ENCODE measurements at regions not wholly inside any gene's neighbourhood (a gene's known extent, or its start where the extent isn't known, plus 50 kb on each side); places are given as distances from the start of the nearest gene placed in this dataset.

GRCh38 chr5:4374866-4375265 is 765.3 kb upstream of the ADAMTS16 start:
- H3K4me1 Mint-ChIP-seq (ENCODE audit: low read depth, unreplicated experiment) = no peaks in the 10 kb centered on the region
- CTCF ChIA-PET = no interaction called here
- no peak for TF ChIP-seq CTCF (IDR thresholded peaks at IDR 0.05; ENCODE audit: unreplicated experiment)
- H3K36me3 Mint-ChIP-seq (ENCODE audit: insufficient read depth, unreplicated experiment) = no peaks in the 10 kb centered on the region
- H3K9me3 Mint-ChIP-seq (ENCODE audit: low read depth, unreplicated experiment) = peaks cover 17% of the 10 kb centered on the region
- H3K4me3 Mint-ChIP-seq (ENCODE audit: low read depth, unreplicated experiment) = no peak overlapping the region
- H3K27me3 Mint-ChIP-seq (ENCODE audit: unreplicated experiment) = no peaks in the 10 kb centered on the region
- intact Hi-C loops (cut with micrococcal nuclease; ENCODE audit: unreplicated experiment) = no loop called here
- no peak for DNase-seq
- H3K27ac Mint-ChIP-seq (ENCODE audit: unreplicated experiment) = no peak overlapping the region
- no TSS peak for BruUV-seq (replicated peaks)

DNA sequence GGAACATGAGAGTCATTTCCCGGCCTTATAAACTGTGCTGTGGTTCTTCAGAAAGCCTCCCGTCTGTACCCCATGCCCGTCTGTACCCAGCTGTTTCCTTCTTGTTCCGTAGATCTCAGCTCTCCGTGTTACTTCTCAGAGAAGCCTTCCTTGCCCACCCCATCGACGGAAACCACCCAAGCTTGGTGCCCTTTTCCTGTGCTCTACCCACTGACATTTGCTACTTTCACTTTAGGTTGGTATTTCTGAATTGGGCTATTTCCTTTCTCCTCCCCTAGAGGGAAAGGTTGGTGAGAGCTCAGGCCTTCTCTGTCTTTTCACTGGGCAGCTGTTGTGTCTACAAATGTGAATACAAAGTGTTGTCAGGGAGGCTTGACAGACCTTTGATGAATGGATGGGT is 764.5 kb upstream of the ADAMTS16 start:
- no peak overlapping the region for H3K27ac Mint-ChIP-seq (ENCODE audit: unreplicated experiment)
- BruUV-seq (replicated peaks) = no TSS peak
- DNase-seq = no peak
- CTCF ChIA-PET = no interaction called here
- peaks cover 17% of the 10 kb centered on the region for H3K9me3 Mint-ChIP-seq (ENCODE audit: low read depth, unreplicated experiment)
- H3K4me3 Mint-ChIP-seq (ENCODE audit: low read depth, unreplicated experiment) = no peak overlapping the region
- H3K36me3 Mint-ChIP-seq (ENCODE audit: insufficient read depth, unreplicated experiment) = no peaks in the 10 kb centered on the region
- no peak for TF ChIP-seq CTCF (IDR thresholded peaks at IDR 0.05; ENCODE audit: unreplicated experiment)
- intact Hi-C loops (cut with micrococcal nuclease; ENCODE audit: unreplicated experiment) = no loop called here
- H3K4me1 Mint-ChIP-seq (ENCODE audit: low read depth, unreplicated experiment) = no peaks in the 10 kb centered on the region
- H3K27me3 Mint-ChIP-seq (ENCODE audit: unreplicated experiment) = no peaks in the 10 kb centered on the region

- Mint-ChIP-seq H3K4me1 (ENCODE audit: low read depth, unreplicated experiment) (no peaks in the 10 kb centered on the region), H3K27me3 (ENCODE audit: unreplicated experiment) (no peaks in the 10 kb centered on the region), H3K4me3 (ENCODE audit: low read depth, unreplicated experiment) (no peak overlapping the region), H3K27ac (ENCODE audit: unreplicated experiment) (no peak overlapping the region), H3K9me3 (ENCODE audit: low read depth, unreplicated experiment) (peaks cover 12% of the 10 kb centered on the region), H3K36me3 (ENCODE audit: insufficient read depth, unreplicated experiment) (no peaks in the 10 kb centered on the region)
- TF ChIP-seq CTCF (IDR thresholded peaks at IDR 0.05; ENCODE audit: unreplicated experiment) = no peak
- CTCF ChIA-PET = no interaction called here
- intact Hi-C loops (cut with micrococcal nuclease; ENCODE audit: unreplicated experiment) = no loop called here
- BruUV-seq (replicated peaks) = no TSS peak
- no peak for DNase-seq
Observed at GRCh38 chr5:4383102-4383501, 757.0 kb upstream of the ADAMTS16 start.

DNA sequence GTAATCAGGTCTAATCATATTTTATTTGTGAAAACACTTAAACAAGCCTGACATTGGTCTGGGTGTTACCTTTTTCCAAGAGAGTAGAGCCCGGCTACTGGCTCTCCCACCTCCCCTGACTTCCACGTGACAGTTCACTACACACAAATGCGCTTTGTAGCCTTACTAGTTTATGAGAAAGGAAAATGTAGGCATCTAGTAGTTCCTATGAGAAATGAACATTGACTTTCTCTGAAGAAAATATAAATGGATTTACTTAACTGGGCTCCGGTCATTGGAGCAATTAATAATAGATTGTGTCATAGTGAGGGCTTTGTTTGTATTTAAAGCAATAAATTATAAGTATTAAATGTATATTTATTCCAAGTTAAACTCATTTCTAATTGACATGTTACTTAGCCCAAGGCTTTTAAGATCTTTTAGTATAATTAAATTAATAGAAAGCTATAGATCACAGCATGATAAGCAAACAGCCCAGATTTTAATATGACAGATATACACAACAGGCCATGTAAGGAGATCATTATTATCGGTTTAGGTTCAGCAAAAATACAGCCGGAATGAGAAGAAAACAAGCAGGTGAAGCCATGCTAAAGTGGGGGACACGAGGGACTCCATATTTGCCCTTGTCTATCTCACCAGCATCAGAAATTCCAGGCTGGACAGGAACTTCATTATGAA is 756.5 kb upstream of the ADAMTS16 start:
- no peak for TF ChIP-seq CTCF (IDR thresholded peaks at IDR 0.05; ENCODE audit: unreplicated experiment)
- no peak for DNase-seq
- intact Hi-C loops (cut with micrococcal nuclease; ENCODE audit: unreplicated experiment) = no loop called here
- H3K27me3 Mint-ChIP-seq (ENCODE audit: unreplicated experiment) = no peaks in the 10 kb centered on the region
- CTCF ChIA-PET = no interaction called here
- H3K27ac Mint-ChIP-seq (ENCODE audit: unreplicated experiment) = no peak overlapping the region
- no peaks in the 10 kb centered on the region for H3K36me3 Mint-ChIP-seq (ENCODE audit: insufficient read depth, unreplicated experiment)
- BruUV-seq (replicated peaks) = no TSS peak
- peaks cover 9% of the 10 kb centered on the region for H3K9me3 Mint-ChIP-seq (ENCODE audit: low read depth, unreplicated experiment)
- no peaks in the 10 kb centered on the region for H3K4me1 Mint-ChIP-seq (ENCODE audit: low read depth, unreplicated experiment)
- H3K4me3 Mint-ChIP-seq (ENCODE audit: low read depth, unreplicated experiment) = no peak overlapping the region
